ENCODE measurements at regions not wholly inside any gene's neighbourhood (a gene's known extent, or its start where the extent isn't known, plus 50 kb on each side); places are given as distances from the start of the nearest gene placed in this dataset.

DNA sequence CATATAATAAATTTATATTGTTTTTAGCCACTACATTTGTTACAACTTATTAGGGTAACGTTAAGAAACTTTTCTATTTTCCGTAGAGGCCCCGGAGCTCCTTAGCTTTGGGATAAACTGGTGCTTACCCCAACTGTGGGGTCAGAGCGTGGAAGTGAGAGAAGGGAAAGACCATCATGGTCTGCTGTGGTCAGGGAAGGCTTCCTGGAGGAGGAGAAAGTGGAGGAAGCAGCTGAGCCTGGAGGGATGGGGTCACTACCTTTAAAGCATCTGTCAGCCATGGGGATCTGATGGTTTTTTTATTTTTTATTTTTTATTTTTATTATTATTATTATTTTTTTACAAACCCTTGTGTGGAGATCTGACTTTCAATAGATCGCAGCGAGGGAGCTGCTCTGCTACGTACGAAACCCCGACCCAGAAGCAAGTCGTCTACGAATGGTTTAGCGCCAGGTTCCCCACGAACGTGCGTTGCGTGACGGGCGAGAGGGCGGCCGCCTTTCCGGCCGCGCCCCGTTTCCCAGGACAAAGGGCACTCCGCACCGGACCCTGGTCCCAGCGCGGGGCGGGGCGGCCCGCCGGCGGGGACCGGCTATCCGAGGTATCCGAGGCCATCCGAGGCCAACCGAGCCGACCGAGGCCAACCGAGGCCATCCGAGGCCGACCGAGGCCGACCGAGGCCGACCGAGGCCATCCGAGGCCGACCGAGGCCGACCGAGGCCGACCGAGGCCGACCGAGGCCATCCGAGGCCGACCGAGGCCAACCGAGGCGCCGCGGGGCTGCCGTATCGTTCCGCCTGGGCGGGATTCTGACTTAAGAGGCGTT is 1101.2 kb upstream of the TMEM132C start:
- TF ChIP-seq POLR2AphosphoS5 (IDR thresholded peaks at IDR 0.05) (peak; percentile 36), EZH2 (IDR thresholded peaks at IDR 0.05; ENCODE audit: borderline replicate concordance, insufficient read depth, low read length, poor library complexity, severe bottlenecking) (no peak), RAD21 (conservative IDR thresholded peaks at IDR 0.05) (peak; percentile 53)
- TF ChIP-seq, protein P1, sequence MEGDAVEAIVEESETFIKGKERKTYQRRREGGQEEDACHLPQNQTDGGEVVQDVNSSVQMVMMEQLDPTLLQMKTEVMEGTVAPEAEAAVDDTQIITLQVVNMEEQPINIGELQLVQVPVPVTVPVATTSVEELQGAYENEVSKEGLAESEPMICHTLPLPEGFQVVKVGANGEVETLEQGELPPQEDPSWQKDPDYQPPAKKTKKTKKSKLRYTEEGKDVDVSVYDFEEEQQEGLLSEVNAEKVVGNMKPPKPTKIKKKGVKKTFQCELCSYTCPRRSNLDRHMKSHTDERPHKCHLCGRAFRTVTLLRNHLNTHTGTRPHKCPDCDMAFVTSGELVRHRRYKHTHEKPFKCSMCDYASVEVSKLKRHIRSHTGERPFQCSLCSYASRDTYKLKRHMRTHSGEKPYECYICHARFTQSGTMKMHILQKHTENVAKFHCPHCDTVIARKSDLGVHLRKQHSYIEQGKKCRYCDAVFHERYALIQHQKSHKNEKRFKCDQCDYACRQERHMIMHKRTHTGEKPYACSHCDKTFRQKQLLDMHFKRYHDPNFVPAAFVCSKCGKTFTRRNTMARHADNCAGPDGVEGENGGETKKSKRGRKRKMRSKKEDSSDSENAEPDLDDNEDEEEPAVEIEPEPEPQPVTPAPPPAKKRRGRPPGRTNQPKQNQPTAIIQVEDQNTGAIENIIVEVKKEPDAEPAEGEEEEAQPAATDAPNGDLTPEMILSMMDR (IDR thresholded peaks at IDR 0.05; ENCODE audit: poor library complexity, severe bottlenecking), result no peak
